Esophagus squamous epithelium (tissue), 5 donors: ENCODE measurements at regions not wholly inside any gene's neighbourhood (a gene's known extent, or its start where the extent isn't known, plus 50 kb on each side); places are given as distances from the start of the nearest gene placed in this dataset.

Source experiments
- DNase-seq: peaks from one replicate; lab custom pipeline; 2025; lab: John Stamatoyannopoulos, UW
- H3K27ac ChIP-seq, 4 donors: fragments of 200-600 bp; sonication (generic); one replicate each; pipeline ENCODE4 v1.5.1; 2016 to 2019; ENCODE audit warnings: mild to moderate bottlenecking in 1 of 4
- H3K27me3 ChIP-seq, 4 donors: fragments of 200-600 bp; sonication (generic); 1 replicate in 3 of 4; 2 replicates in 1 of 4; pipeline versions ENCODE4 v1.5.1 to v1.6.0; 2017 to 2021; ENCODE audit warnings: antibody characterized with exemption in 1 of 4
- H3K36me3 ChIP-seq, 3 donors: fragments of 200-600 bp; sonication (generic); one replicate each; pipeline ENCODE4 v1.5.1; 2016 to 2019
- H3K4me1 ChIP-seq, 3 donors: fragments of 200-600 bp; sonication (generic); one replicate each; pipeline ENCODE4 v1.5.1; 2017 to 2019
- H3K4me3 ChIP-seq, 4 donors: fragments of 200-600 bp; sonication (generic); 1 replicate in 3 of 4; 2 replicates in 1 of 4; pipeline ENCODE4 v1.5.1; 2016 to 2019; ENCODE audit warnings: mild to moderate bottlenecking in 2 of 4, moderate library complexity in 1 of 4
- H3K9me3 ChIP-seq, 3 donors: fragments of 200-600 bp; sonication (generic); one replicate each; pipeline ENCODE4 v1.5.1; 2016 to 2019
- CTCF ChIP-seq, 6 experiments: fragments of 450-650 bp in 4 of 6; fragments of 200-600 bp in 2 of 6; sonication (generic) in 2 of 6; IDR thresholded peaks; one replicate each; pipeline ENCODE4 v1.5.1; 2016 to 2019; ENCODE audit warnings: antibody characterized with exemption in 6 of 6, mild to moderate bottlenecking in 4 of 6, moderate library complexity in 4 of 6
- POLR2A ChIP-seq, 4 donors: fragments of 450-650 bp; IDR thresholded peaks; one replicate each; pipeline ENCODE4 v1.6.1; 2017; ENCODE audit warnings: antibody characterized with exemption in 4 of 4, mild to moderate bottlenecking in 4 of 4, moderate library complexity in 3 of 4
- WGBS, 2 donors: methylation state at CpG; one replicate each; pipeline ENCODE4 v1.1.5; 2018; 5-methylcytosine and 5-hydroxymethylcytosine counted together
- intact Hi-C: fragments of 100-400 bp; cut with DNase I; formaldehyde crosslinking; loops from one replicate; pipeline ENCODE4 v1.15.0; 2022
- donor health status: DM: yes; HTN: yes; CAD: no.

DNA sequence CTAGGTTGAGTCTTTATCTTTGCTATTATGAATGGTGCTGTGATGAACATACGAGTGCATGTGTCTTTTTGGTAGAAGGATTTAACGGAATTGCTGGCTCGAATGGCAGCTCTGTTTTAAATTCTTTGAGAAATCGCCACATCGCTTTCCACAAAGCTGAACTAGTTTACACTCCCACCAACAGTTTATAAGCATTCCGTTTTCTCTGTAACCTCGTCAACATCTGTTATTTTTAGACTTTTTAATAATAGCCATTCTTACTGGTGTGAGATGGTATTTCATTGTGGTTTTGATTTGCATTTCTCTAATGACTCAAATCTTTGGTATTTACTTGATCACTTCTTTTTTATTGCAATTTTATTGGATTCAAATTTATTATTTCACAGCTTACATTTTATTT lies 117.4 kb upstream of the HDGFL1 start:
- H3K9me3 ChIP-seq, result no peaks in the 10 kb centered on the region
- peaks cover 0 to 19% (median 3%) of the 10 kb centered on the region in 3 donors for H3K4me1 ChIP-seq
- no peak overlapping the region for H3K4me3 ChIP-seq
- intact Hi-C loops, result no loop called here
- no peaks in the 10 kb centered on the region for H3K27me3 ChIP-seq
- no peak overlapping the region for H3K27ac ChIP-seq
- WGBS, 2 donors, result 89 to 90% methylated on average over 7 of the region's 7 CpGs
- no peaks in the 10 kb centered on the region for H3K36me3 ChIP-seq
- TF ChIP-seq POLR2A (IDR thresholded peaks at IDR 0.05) (no peak), CTCF (IDR thresholded peaks at IDR 0.05) (no peak)
- DNase-seq, result no peak

DNA sequence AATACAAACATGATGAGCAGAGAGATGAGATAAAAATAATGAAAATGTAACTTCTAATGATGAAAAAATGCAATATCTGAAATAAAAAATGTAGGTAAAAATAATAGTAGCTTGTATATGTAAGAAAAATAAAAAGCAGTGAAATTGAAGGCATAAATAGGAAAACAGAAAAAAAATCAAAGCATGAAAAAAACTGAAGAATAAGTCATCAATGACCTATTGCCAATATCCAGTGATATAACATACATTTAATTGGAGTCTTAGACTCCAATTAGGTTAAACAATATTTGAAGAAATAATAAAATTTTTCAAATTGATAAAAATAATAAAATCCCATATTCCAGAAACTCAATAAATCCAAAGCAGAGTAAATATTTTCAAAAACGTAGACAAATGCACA lies 114.0 kb upstream of the HDGFL1 start:
- 85 to 97% methylated on average over 1 of the region's 1 CpG for WGBS, 2 donors
- Histone ChIP-seq H3K27ac (no peak overlapping the region), H3K27me3 (no peaks in the 10 kb centered on the region), H3K4me3 (no peak overlapping the region), H3K9me3 (no peaks in the 10 kb centered on the region), H3K4me1 (no peaks in the 10 kb centered on the region), H3K36me3 (no peaks in the 10 kb centered on the region)
- DNase-seq, result no peak
- intact Hi-C loops, result no loop called here
- no peak for TF ChIP-seq CTCF (IDR thresholded peaks at IDR 0.05)
- TF ChIP-seq POLR2A (IDR thresholded peaks at IDR 0.05), result no peak

- 50 to 65% methylated on average over 1 of the region's 1 CpG for WGBS, 2 donors
- TF ChIP-seq POLR2A (IDR thresholded peaks at IDR 0.05) (no peak), CTCF (IDR thresholded peaks at IDR 0.05) (no peak)
Measured at GRCh38 chr6:22457996-22458395, 111.4 kb upstream of the HDGFL1 start.

GRCh38 chr6:22466665-22467245 lies 102.6 kb upstream of the HDGFL1 start:
- intact Hi-C loops, result no loop called here
- H3K9me3 ChIP-seq, result no peaks in the 10 kb centered on the region
- no peaks in the 10 kb centered on the region for H3K27me3 ChIP-seq
- no peak for DNase-seq
- TF ChIP-seq POLR2A (IDR thresholded peaks at IDR 0.05) (no peak), CTCF (IDR thresholded peaks at IDR 0.05) (no peak)
- H3K4me1 ChIP-seq, result peaks cover 0 to 17% (median 15%) of the 10 kb centered on the region in 3 donors
- 75 to 78% methylated on average over 4 of the region's 4 CpGs for WGBS, 2 donors
- H3K36me3 ChIP-seq, result no peaks in the 10 kb centered on the region
- no peak overlapping the region for H3K27ac ChIP-seq
- H3K4me3 ChIP-seq, result no peak overlapping the region

More at GRCh38 chr6:22457996-22458395, 111.4 kb upstream of the HDGFL1 start:
- DNase-seq, result no peak
- H3K36me3 ChIP-seq, result no peaks in the 10 kb centered on the region
- intact Hi-C loops, result no loop called here
- no peak overlapping the region for H3K27ac ChIP-seq
- no peaks in the 10 kb centered on the region for H3K27me3 ChIP-seq
- no peak overlapping the region for H3K4me3 ChIP-seq
- H3K4me1 ChIP-seq, result no peaks in the 10 kb centered on the region
- no peaks in the 10 kb centered on the region for H3K9me3 ChIP-seq

DNA sequence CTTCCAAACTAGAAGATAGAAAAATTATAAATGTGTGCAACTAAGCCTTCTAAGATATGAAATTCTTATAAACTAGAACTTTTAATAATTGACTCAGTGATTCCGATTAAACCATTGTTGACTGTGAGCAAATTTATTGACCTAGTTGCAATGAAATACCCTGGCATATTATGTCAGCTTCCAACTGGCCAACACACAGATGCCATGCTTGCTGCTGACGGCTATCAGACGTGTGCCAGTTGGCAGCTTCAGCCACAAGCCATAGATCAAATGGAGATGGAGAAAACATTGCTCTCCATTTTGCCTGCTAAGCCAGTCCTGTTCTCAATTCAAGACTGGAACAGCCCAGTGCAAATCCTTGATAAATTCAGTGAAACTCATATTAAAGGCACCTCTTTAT lies 101.7 kb upstream of the HDGFL1 start:
- Histone ChIP-seq H3K9me3 (no peaks in the 10 kb centered on the region), H3K27me3 (no peaks in the 10 kb centered on the region), H3K27ac (no peak overlapping the region), H3K4me1 (peaks cover 0 to 21% (median 17%) of the 10 kb centered on the region in 3 donors), H3K36me3 (no peaks in the 10 kb centered on the region), H3K4me3 (no peak overlapping the region)
- WGBS, 2 donors, result 39 to 85% methylated on average over 3 of the region's 3 CpGs
- intact Hi-C loops, result no loop called here
- TF ChIP-seq CTCF (IDR thresholded peaks at IDR 0.05), result no peak
- TF ChIP-seq POLR2A (IDR thresholded peaks at IDR 0.05), result no peak
- DNase-seq, result no peak
